IPS DF 6.9 (cell line): ENCODE measurements at regions not wholly inside any gene's neighbourhood (a gene's known extent, or its start where the extent isn't known, plus 50 kb on each side); places are given as distances from the start of the nearest gene placed in this dataset.

Source experiments
- DNase-seq: peaks from one replicate; pipeline ENCODE4 v3.0.0-alpha.2; 2013; ENCODE audit warnings: low read depth, low spot score
- H3K27ac ChIP-seq: one replicate; pipeline ENCODE4 v1.5.1; 2013; ENCODE audit warnings: low read length, control low read depth
- H3K27me3 ChIP-seq: 2 replicates; pipeline ENCODE4 v1.6.1; 2013; ENCODE audit warnings: mild to moderate bottlenecking, low read length; ENCODE audit not compliant: control insufficient read depth, insufficient read depth
- H3K36me3 ChIP-seq: 2 replicates; pipeline ENCODE4 v1.6.1; 2013; ENCODE audit warnings: low read length; ENCODE audit not compliant: control insufficient read depth, insufficient read depth
- H3K4me1 ChIP-seq: 2 replicates; pipeline ENCODE4 v1.6.1; 2013; ENCODE audit warnings: low read length; ENCODE audit not compliant: control insufficient read depth, insufficient read depth
- H3K4me3 ChIP-seq: 2 replicates; pipeline ENCODE4 v1.5.1; 2013; ENCODE audit warnings: mild to moderate bottlenecking, low read length
- H3K9me3 ChIP-seq: 2 replicates; pipeline ENCODE4 v1.6.1; 2013; ENCODE audit warnings: low read length, inconsistent platforms; ENCODE audit not compliant: control insufficient read depth, insufficient read depth
- WGBS: extraction: QIAGEN DNeasy Blood & Tissue Kit; methylation state at CpG from one replicate; pipeline ENCODE4 v1.1.7; 2013; ENCODE audit warnings: mixed read lengths, missing lambda C conversion rate; ENCODE audit not compliant: insufficient read length, insufficient coverage; 5-methylcytosine and 5-hydroxymethylcytosine counted together

DNA sequence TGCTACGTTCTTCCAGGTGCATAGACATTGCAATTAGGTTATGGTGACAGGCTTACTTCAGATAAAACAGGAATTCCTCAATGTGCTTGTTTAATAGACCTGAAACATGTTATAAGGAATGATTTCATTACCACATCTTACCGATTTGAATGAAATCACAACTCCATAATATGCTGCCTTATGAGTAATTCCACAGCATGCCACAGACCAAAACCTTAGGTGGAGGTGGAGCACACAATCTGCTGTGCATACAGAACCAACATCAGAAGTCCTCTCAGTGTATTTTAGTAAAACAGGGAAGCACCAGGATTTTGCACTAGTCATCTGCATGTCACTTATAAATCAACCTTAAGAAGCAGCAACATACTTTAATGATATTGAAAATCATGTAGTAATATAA lies 148.9 kb upstream of the TSHZ2 start:
- no CpG with 5 or more reads among the region's 2 CpGs for WGBS
- Histone ChIP-seq H3K27me3 (no peaks in the 10 kb centered on the region), H3K9me3 (no peaks in the 10 kb centered on the region)

GRCh38 chr20:52820641-52821292 lies 151.4 kb upstream of the TSHZ2 start:
- no peak overlapping the region for H3K27ac ChIP-seq
- no peak overlapping the region for H3K4me3 ChIP-seq
- H3K36me3 ChIP-seq = no peaks in the 10 kb centered on the region
- H3K27me3 ChIP-seq = no peaks in the 10 kb centered on the region
- no peaks in the 10 kb centered on the region for H3K9me3 ChIP-seq
- no peak for DNase-seq
- H3K4me1 ChIP-seq = no peaks in the 10 kb centered on the region
- no CpG with 5 or more reads among the region's 9 CpGs for WGBS

More for the DNA sequence above, 148.9 kb upstream of the TSHZ2 start:
- no peak overlapping the region for H3K4me3 ChIP-seq
- no peaks in the 10 kb centered on the region for H3K4me1 ChIP-seq
- H3K36me3 ChIP-seq = no peaks in the 10 kb centered on the region
- DNase-seq = no peak
- H3K27ac ChIP-seq = no peak overlapping the region

DNA sequence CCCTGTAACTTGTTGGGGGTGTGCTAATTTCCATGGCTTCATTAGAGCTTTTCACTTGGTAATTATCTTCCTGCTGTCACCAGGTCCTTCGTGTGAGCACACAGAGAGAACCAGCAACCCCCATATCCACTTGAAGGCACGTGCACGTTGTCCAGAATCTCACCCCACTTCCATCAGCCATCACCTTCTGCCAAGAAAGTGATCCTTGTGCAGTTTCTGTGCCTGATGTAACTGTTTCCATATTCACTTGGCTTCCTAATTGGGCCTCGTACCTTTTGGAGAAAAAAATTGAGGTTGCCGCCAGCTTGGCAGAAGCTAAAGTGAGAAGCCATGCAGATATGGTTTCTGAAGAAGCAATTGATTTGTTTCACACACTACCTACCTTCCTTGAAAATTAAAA lies 153.7 kb upstream of the TSHZ2 start:
- H3K36me3 ChIP-seq = no peaks in the 10 kb centered on the region
- H3K9me3 ChIP-seq = no peaks in the 10 kb centered on the region
- no CpG with 5 or more reads among the region's 5 CpGs for WGBS
- H3K27me3 ChIP-seq = no peaks in the 10 kb centered on the region
- H3K4me3 ChIP-seq = no peak overlapping the region
- H3K27ac ChIP-seq = no peak overlapping the region
- no peak for DNase-seq
- no peaks in the 10 kb centered on the region for H3K4me1 ChIP-seq

GRCh38 chr20:52817981-52818380 lies 154.2 kb upstream of the TSHZ2 start:
- no peak for DNase-seq
- Histone ChIP-seq H3K36me3 (no peaks in the 10 kb centered on the region), H3K27ac (no peak overlapping the region), H3K9me3 (no peaks in the 10 kb centered on the region), H3K4me1 (no peaks in the 10 kb centered on the region), H3K27me3 (no peaks in the 10 kb centered on the region), H3K4me3 (no peak overlapping the region)
- no CpG with 5 or more reads among the region's 3 CpGs for WGBS

- WGBS = no CpG with 5 or more reads among the region's 1 CpG
- Histone ChIP-seq H3K4me3 (no peak overlapping the region), H3K36me3 (no peaks in the 10 kb centered on the region), H3K9me3 (no peaks in the 10 kb centered on the region), H3K4me1 (no peaks in the 10 kb centered on the region), H3K27me3 (no peaks in the 10 kb centered on the region), H3K27ac (no peak overlapping the region)
- DNase-seq = no peak
Observed at GRCh38 chr20:52817511-52817910, 154.6 kb upstream of the TSHZ2 start.

DNA sequence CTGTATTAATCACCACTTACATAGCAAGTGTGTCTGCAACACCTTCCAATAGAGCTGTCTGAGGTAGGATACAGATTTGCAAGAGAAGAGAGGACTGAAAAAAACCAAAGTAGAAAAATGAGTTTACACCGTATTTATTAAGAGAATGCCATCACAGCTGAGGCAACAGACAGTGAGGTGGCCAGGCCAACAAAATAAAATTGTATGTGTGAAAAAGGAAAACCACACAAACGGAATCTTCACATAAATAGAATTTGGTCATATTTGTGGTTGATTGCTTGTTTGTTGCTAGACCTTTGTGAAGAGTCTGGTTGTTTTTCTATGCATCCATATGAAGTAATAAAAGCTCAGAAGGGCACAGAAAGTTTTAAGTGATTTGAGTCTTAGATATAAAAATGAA lies 157.8 kb upstream of the TSHZ2 start:
- Histone ChIP-seq H3K36me3 (no peaks in the 10 kb centered on the region), H3K4me1 (no peaks in the 10 kb centered on the region), H3K4me3 (no peak overlapping the region), H3K27me3 (no peaks in the 10 kb centered on the region), H3K27ac (no peak overlapping the region), H3K9me3 (no peaks in the 10 kb centered on the region)
- no peak for DNase-seq
- no CpG with 5 or more reads among the region's 2 CpGs for WGBS

- H3K4me1 ChIP-seq = no peaks in the 10 kb centered on the region
- no peaks in the 10 kb centered on the region for H3K36me3 ChIP-seq
- no peaks in the 10 kb centered on the region for H3K9me3 ChIP-seq
- H3K27me3 ChIP-seq = no peaks in the 10 kb centered on the region
- no peak overlapping the region for H3K27ac ChIP-seq
- WGBS = no CpG with 5 or more reads among the region's 4 CpGs
- H3K4me3 ChIP-seq = no peak overlapping the region
- no peak for DNase-seq
Observed at GRCh38 chr20:52812231-52812847, 159.8 kb upstream of the TSHZ2 start.

DNA sequence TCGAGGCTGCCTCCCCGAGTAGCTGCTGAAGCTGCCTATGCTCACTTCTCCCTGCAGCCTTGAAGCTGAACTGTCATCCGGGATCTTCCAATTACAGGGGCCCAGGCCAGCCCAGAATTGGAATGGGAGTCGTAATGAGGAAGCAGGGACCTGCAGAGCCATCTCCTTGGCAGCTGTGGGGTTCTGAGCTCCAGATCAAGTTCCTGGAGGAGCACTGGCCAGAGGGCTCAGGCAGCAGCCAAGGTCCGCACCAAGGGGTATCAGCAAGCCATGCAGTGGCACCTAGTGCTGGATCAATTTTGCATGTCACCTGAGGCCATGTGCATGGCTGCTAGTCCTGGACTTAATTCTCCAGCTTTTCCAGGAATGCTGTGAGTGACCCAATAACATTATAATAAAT lies 163.2 kb upstream of the TSHZ2 start:
- H3K4me3 ChIP-seq = no peak overlapping the region
- no peak overlapping the region for H3K27ac ChIP-seq
- no peaks in the 10 kb centered on the region for H3K4me1 ChIP-seq
- H3K36me3 ChIP-seq = no peaks in the 10 kb centered on the region
- no peaks in the 10 kb centered on the region for H3K27me3 ChIP-seq
- DNase-seq = no peak
- no CpG with 5 or more reads among the region's 5 CpGs for WGBS
- no peaks in the 10 kb centered on the region for H3K9me3 ChIP-seq

- H3K4me3 ChIP-seq = no peak overlapping the region
- no peak for DNase-seq
- H3K27ac ChIP-seq = no peak overlapping the region
- WGBS = no CpG with 5 or more reads among the region's 4 CpGs
- no peaks in the 10 kb centered on the region for H3K4me1 ChIP-seq
- H3K27me3 ChIP-seq = no peaks in the 10 kb centered on the region
- no peaks in the 10 kb centered on the region for H3K36me3 ChIP-seq
- no peaks in the 10 kb centered on the region for H3K9me3 ChIP-seq
Observed at GRCh38 chr20:52806918-52807317, 165.2 kb upstream of the TSHZ2 start.

GRCh38 chr20:52805843-52806242 lies 166.3 kb upstream of the TSHZ2 start:
- Histone ChIP-seq H3K9me3 (no peaks in the 10 kb centered on the region), H3K4me1 (no peaks in the 10 kb centered on the region), H3K27me3 (no peaks in the 10 kb centered on the region), H3K4me3 (no peak overlapping the region), H3K27ac (no peak overlapping the region), H3K36me3 (no peaks in the 10 kb centered on the region)
- no peak for DNase-seq
- WGBS = no CpG with 5 or more reads among the region's 2 CpGs

- H3K9me3 ChIP-seq = no peaks in the 10 kb centered on the region
- no peaks in the 10 kb centered on the region for H3K4me1 ChIP-seq
- no peak overlapping the region for H3K4me3 ChIP-seq
- H3K36me3 ChIP-seq = no peaks in the 10 kb centered on the region
- DNase-seq = no peak
- no peaks in the 10 kb centered on the region for H3K27me3 ChIP-seq
- WGBS = no CpG with 5 or more reads among the region's 4 CpGs
- no peak overlapping the region for H3K27ac ChIP-seq
Observed at GRCh38 chr20:52805296-52805571, 166.9 kb upstream of the TSHZ2 start.
